GM21717 (cell line): ENCODE measurements at regions not wholly inside any gene's neighbourhood (a gene's known extent, or its start where the extent isn't known, plus 50 kb on each side); places are given as distances from the start of the nearest gene placed in this dataset.
A peak's percentile ranks its signal among the peaks of the same experiment; 100 is the strongest.

Source experiments
- ATAC-seq: cut with Tn5 transposase; IDR thresholded peaks from one replicate; pipeline ENCODE4 v1.9.1; 2021; ENCODE audit warnings: mild to moderate bottlenecking, moderate library complexity; ENCODE audit not compliant: unreplicated experiment

DNA sequence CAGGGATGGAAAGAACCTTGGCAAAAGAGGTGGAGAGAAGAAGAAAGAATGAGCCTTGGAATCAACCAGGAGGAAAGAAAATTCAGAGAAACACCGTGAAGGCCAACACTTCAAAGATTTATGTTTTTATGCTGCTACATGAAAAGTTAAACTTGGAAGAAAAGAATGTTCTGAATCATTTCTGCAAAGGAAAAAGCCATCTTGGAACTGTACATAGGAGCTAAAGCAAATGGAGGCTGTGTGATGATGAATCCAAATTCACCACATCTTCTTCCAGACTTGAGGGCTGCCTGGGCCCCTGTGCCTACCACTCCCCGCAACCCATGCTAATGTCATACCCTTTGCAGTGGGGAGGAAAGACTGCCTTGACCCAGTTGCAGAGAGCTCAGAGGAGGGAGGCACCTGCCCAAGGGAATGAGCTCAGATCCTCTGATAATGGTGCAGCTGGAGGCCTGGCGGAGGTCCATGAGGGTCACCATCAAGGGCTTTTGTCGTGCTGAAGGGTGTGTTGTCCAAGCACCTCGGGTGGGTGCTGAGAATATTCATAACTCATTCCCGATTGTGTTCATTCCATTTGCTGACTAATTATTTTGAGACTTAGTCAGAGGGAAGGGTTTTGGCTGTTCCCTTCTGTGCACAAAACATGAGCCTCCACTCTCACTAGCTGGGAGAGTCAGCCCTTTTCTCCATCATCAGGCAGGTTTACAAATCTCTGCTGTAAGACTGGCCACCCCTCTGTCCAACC lies 245.8 kb upstream of the JAG1 start:
- no peak for ATAC-seq

DNA sequence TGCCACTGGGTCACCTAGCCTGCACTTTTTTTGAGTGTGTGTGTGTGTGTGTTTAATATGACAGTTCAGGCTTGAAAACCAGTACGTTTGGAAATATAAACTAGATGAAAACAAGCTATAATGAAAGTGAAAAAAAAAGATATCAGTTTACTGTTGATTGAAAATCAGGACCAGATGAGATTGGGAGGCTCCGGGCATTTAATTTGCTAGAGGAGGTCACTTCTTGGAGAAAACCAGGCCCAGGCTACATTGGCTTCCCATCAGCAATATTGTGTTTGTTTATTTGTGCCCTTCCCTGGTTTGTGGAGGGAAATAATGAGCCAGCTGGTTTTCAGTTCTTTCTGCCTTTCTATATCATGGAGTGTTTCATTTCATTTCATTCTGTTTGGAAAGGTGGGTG lies 246.6 kb upstream of the JAG1 start:
- ATAC-seq = no peak

DNA sequence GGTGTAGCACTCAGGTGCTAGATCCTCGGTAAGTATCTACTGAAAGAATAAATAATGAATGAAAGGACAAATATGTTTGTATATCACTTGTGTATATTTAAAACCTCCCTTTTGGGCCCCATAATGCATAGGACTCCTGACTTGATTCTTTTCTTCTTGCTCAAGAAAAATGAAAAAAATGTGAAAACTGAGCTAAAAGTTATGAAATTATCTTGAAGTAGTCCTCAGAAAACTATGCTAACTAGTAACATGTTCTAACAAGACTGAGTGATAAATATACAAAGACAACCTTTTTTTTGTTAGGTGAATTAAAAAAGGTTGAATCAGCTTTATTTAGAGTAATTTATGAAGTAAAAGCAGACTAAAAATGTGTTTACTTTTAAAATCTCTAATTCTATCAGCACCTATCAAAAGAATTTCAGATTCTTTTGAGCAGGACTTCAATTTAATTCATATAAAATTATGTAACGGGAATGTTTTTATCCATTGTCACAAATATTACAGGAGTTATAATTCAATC lies 247.8 kb upstream of the JAG1 start:
- ATAC-seq = no peak

DNA sequence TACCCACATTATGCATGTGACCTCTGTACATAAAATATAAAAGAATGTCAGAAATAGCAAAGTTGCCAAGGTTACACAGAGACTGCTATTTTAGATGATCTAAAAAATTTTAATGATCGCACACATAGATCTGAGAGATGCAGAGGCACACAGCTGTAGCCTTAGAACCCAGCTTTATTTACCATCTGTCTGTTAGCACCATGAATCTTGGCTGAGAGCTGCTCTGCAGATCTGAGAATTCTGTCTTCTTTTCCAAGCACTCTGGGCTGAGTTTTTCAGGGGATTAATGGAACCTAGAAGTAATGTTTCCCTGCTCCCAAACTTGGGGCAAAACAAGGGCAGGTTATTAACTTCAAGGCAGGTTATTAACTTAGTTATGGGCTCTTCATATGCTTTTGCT lies 248.7 kb upstream of the JAG1 start:
- no peak for ATAC-seq

DNA sequence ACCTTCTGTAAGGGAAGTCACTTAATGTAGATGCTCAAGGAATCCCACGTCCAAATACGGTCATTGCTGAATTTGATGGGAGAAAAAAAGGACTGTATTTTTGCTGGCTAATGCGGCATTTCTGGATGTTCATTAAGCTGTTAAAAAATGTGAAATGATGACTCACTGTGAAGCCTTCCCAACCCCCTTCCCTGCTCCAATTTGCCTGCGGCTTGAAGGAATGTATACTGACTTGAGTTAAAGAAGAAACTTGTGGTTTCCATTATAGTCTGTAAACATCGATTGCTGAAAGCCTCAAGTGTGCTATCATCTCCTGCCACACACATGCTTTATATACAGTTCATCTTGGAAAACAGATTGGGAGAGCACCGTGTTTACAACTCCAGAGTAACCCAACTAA lies 249.1 kb upstream of the JAG1 start:
- ATAC-seq = no peak

DNA sequence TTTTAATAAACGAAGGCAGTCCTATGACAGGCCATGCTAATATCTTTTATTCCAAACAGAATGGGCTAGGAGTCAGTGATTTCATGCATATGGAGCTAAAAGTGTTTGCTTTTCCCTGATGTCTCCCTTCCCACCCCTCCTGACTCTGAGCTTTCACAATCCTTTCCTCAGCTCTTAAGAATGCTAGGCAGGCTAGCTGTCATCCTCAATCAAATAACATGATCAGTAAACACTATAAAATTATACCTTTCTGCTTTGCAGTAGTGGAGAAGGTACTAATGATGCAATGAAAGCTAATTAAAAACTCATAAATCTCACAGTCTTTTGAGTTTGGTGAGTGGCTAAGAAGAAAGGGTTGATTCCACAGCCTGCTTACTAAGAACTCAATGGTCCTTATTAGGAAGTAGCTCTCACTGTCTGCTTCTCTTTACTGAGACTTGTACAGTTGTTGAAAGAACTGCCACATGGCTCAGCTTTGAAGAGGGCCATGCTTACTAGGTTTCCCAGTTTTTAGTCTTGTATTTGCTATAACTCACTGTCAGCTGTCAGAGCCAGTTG lies 250.9 kb upstream of the JAG1 start:
- ATAC-seq = no peak

DNA sequence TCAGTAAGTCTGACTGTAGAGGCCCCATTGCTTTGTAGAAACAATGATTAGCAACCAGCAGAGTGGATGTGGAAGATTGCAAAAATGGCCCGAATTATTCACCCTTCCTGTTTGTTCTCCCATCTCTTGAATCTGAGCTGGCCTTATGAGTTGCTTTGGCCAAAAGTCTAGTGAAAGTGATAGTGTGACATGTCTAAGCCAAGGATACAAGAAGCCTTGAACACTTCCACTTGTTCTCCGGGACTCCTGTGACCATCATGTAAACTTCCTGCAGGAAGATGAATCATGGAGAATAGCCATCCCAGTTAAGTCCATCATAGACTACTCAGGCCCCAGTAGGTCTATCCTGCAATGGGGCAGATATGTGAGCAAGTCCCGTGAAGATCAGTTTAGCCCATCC lies 252.0 kb upstream of the JAG1 start:
- no peak for ATAC-seq

DNA sequence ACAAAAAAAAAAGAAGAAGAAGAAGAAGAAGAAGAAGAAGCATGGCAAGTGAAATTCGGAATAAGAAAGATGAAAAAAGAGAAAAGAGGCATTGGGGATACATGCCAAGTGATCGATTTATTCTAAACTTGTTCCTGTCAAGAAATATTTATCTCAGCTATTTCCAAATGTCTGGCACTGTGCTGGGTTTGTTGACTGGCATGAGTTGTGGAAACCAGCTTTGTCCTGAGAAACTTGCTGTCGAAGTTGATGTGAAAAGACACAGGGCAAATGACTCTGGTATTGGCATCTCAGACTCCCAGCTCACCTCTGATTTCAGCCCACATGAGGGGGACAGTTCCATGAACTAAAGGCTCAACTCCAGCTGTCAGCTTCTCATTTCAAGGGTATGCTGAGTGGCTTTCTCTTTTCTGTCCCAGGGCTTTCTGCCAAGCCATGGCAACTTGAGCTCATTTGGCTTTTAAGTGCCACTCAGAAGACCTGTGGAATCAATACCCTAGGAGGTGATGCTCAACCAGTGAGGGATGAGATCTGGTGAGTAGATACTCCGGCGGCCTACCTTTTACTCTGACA lies 253.3 kb upstream of the JAG1 start:
- no peak for ATAC-seq

DNA sequence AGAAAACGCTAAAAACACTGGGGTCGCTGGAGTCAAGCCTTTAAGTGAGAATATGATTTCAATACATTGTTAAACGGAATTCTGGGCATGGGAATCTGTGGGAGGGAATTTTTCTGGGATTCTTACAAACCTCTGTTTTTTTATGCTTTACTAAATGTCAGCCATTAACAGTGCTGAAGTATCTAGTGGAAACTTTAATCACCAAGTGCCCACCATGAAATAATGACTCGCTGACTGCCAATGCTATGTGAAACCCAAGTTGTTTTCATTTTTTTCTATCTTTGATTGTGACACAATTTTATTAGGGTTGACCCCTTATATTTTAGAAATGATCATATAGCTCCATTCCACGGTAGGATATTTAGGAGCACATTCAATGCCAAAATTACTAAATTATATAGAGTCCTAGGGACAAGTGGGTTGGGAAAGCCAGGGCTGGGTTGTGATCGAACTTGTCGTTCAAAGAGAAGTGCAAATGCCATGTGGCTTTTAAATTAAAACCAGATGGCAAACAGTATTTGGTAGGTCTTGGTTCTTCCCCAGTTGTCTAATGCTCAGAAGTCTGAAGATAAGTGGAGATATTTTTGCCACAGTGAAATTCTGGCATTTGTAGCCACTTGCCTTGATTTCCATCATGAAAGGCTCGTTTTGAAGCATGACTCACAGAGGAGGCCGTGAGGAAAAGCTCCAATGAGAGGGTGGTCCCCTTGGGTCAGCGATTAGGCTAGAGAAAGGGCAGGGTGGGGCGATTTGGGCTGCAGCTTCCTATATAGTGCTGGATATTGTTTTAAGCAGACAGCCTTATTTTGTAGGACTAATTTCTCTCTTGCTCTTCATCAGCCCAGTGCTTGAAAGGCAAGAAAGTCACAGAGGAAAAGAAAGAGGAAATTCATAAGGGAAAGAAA lies 254.4 kb upstream of the JAG1 start:
- no peak for ATAC-seq

DNA sequence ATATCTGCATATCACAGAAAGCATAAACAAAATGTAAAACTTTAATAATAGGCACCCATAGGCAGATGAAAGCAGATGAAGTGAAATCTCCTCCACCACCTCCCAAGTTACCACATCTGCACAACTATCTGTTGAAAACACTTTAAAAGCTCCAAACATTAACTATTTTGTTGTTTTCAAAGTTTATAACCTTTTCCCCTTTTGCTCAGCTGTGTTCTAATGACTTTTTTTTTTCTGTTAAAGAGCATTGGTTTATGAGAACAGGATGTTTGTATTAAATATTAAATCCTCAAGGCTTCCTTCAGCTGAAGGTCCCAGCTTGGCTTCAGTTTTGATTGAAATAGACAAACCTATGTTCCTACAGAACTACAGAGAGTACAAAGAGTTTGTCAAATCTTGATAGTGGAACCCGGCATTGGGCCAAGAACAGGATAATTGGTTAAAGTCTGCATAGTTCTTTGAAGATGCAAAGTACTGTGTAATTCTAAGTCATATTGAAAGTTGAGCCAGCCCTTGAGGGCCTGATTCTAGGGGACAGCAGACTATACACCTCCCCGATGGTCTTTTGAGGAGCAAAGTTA lies 255.1 kb upstream of the JAG1 start:
- no peak for ATAC-seq

DNA sequence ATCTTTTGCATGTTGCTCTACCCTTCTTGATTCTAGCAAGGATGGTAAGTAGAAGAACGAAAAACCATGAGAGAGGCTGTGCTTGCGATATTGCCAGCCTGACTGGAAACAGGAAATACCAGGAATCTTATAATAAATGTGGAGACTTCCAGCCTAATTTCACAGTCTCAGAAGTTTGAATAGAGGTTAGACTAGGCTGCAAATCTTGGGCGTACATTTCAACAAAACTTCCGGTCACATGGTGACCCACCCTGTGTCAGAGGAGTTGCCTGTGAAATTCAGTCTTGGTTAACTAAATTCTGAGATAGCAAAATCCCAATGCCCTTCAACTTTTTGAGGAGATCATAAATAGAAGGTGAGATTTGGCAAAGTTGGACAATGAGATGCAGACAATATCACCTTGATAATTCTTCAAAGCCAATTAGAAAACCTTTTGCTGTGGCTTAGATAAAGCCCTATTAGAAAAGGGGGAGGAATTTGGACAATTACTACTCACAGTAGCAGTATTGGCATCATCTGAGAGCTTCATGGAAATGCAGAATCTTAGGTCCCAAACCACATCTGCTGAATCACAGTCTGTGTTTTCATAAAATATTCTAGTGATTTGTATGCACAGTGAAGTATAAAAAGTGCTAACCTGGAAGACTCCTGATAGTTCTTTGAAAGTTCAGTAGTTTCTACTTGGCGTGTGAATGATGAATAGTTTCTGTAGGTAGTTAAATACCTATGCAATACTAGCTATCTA lies 262.0 kb upstream of the JAG1 start:
- no peak for ATAC-seq

DNA sequence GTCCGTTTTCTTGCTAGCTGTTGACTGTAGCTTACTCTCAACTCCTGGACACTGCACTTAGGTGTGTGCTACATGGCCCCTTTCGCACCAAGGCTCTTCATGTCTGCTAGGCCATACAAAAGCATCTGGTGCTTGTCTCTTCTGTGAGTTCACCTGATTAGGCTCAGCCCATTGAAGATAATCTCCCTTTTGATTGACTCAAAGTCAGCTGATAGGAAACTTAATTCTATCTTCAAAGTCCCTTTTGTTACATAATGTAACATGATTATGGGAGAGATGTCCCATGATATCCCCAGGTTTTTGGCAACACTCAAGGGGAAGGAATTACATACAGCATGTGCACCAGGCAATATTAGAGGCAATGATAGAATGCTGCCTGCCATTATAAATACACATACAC lies 263.0 kb upstream of the JAG1 start:
- no peak for ATAC-seq

DNA sequence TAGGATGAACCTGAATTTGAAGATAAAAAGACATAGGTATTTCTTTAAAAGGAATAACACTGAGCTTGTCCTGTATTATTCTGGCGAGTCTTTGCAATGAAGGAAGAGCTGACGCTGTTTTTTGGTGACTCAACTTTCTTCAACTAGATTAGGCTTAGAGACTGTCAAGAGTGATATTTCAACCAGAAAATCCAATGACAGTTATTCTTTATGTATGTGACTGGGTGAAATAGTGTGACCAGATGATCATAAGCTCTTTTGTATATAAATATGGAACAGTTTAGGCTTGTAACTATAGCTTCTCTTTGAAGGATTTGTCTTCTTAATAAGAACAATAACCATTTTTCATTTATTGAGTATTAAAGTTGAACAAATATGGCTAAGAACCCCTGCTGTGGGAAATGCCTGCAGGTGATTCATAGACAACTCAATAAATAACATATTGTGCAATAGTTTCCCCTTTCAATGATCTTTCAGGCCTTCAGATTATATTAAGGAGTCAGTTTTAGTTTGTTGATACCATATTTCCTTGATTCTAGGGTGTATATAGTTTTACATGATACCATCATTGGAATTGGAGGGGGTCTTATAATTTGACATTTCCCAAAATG lies 265.6 kb upstream of the JAG1 start:
- ATAC-seq = no peak

DNA sequence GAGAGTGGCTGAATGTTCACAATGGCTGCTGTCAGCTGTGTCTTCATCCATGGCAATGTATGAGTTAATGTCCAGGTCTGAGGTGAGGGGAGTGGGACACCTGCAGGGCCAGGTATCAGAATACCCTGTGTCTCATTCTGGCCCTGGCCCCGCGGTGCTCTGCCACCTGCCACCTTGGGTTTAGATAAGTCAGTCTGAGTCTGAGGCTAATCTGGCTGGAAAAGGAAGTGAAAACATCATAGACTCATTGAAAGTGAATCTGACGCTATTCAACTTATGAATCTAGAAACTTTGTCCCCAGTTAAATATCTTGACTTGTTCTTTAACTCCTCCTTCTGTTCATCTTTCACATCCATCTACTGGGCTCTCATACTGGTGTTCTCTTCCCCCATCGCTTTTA lies 267.1 kb upstream of the JAG1 start:
- ATAC-seq = peak; percentile 98

DNA sequence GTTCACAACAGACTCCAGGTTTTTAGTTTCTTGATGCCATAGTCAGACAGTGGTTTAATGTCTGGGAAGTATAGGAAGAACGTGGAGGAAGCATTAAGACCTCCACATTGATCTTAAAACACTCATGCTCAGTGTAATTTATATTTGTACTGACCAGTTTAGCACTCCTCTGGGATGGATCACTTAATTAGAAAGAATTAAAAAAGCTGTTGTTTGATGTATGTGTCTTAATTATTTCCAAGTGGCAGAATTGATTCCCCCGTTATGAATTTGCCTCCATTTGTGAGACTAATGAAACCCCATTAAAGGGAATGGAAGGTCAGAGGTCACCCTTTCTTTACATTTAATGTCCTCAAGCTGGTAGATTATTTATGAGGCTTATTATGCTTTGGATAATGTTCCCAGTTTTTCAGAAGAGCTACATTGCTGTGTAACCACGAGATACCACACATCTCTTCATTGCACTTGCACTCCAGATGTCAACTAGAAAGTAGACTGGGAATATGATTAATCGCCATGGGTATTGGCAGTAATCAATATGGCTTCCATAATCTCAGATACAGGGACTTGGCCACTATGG lies 270.0 kb upstream of the JAG1 start:
- no peak for ATAC-seq

DNA sequence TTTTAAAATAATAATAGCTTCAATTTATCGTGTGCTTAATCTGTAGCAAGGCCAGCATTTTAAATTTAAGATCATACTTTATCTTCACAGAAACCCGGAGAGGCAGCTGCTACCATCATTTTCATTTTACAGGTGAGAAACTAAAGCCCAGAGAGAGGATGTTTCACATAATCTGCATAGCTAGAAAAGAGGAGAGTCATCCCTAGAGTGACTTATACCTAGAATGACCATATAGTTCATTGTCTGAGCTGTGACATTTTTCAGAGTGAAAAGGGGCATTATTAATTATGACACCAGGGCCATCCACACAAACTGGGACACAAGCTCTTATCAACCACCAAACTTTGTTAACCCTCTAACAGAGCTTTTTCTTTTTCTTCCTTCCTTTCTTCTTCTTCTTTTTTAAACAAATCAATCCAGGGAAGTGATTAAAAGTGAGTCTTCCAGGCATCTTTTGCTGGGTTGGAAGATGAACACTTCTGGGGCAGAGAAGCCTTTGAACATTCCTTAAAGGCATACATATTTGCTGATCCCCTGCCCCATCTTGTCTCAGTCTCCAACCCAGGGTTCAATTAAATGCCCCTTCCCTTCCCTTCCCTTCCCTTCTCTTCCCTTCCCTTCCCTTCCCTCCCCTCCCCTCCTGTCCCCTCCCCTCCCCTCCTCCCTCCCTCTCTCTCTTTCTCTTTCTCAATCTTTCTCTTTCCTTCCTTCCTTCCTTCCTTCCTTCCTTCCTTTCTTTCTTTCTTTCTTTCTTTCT lies 272.5 kb upstream of the JAG1 start:
- peak; percentile 65 for ATAC-seq

DNA sequence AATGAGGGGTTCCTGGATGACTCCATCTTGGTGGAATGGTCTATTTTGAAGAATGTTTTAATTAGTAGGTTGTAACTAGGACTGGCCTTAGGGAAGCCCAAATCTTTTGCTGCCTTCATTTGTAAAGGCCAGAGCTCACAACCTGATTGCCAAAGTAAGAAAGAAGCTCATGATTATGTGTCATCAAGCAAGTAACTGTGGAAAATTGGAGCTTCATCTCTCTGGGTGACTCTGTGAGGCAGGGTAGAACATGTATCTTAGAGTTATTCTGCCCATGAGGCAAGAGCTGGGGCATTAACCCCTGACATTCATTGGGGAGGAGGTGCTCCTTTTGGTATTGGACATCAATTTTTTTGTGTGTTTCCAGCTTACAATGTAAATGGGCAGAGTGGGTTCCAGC lies 273.9 kb upstream of the JAG1 start:
- ATAC-seq = no peak

DNA sequence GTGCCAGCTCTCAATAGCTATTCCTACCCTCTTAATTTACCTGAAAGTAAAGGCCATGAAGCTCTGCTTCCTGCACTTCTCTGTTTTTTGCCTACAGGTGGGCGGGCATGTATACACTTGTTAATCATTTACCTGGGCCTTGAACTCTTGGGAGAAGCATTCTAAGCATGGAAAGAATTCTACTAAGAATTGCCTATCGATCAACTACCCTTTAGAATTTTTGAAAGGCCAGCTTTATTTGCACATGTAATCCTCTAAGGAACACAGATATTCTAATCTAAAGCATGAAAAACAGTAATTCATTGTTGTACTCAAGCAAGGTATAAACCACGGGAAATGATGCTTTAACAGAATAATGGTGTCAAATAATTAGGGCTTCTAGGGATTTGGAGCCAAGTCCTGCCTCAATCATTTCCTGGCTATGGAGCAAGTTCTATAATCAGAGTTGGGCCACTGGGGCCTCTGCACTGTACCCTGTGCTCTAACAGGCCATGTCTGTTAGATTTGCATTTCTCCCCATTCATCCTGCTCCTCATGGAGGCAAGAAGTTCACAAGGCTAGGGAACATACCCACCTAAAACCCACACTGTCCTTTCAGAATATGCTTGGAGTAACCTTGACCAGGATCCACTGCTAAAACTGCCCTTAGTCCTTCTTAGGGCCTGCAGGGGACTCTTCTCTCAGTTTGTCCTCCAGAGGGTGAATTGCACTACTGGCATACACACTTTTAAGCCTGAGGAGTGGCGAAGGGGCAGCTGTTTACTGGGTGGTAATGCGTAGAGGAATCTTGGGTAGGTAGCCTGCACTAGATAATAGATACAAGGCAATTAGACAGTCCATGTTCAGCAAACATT lies 276.4 kb upstream of the JAG1 start:
- ATAC-seq = no peak
